ENCODE measurements at regions not wholly inside any gene's neighbourhood (a gene's known extent, or its start where the extent isn't known, plus 50 kb on each side); places are given as distances from the start of the nearest gene placed in this dataset.
A peak's percentile ranks its signal among the peaks of the same experiment; 100 is the strongest.

- TF ChIP-seq, protein P1, sequence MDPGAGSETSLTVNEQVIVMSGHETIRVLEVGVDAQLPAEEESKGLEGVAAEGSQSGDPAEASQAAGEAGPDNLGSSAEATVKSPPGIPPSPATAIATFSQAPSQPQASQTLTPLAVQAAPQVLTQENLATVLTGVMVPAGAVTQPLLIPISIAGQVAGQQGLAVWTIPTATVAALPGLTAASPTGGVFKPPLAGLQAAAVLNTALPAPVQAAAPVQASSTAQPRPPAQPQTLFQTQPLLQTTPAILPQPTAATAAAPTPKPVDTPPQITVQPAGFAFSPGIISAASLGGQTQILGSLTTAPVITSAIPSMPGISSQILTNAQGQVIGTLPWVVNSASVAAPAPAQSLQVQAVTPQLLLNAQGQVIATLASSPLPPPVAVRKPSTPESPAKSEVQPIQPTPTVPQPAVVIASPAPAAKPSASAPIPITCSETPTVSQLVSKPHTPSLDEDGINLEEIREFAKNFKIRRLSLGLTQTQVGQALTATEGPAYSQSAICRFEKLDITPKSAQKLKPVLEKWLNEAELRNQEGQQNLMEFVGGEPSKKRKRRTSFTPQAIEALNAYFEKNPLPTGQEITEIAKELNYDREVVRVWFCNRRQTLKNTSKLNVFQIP (CRISPR knock-in tag; IDR thresholded peaks at IDR 0.05; ENCODE audit: borderline replicate concordance, low read depth), result no peak
- TF ChIP-seq TCF4 (CRISPR knock-in tag; IDR thresholded peaks at IDR 0.05; ENCODE audit: borderline replicate concordance) (no peak), CSDC2 (CRISPR knock-in tag; IDR thresholded peaks at IDR 0.05) (no peak)
- TF ChIP-seq, protein P2, sequence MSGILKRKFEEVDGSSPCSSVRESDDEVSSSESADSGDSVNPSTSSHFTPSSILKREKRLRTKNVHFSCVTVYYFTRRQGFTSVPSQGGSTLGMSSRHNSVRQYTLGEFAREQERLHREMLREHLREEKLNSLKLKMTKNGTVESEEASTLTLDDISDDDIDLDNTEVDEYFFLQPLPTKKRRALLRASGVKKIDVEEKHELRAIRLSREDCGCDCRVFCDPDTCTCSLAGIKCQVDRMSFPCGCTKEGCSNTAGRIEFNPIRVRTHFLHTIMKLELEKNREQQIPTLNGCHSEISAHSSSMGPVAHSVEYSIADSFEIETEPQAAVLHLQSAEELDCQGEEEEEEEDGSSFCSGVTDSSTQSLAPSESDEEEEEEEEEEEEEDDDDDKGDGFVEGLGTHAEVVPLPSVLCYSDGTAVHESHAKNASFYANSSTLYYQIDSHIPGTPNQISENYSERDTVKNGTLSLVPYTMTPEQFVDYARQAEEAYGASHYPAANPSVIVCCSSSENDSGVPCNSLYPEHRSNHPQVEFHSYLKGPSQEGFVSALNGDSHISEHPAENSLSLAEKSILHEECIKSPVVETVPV (CRISPR knock-in tag; IDR thresholded peaks at IDR 0.05), result no peak
These were observed 140.4 kb upstream of the VRK2 start for GRCh38 chr2:57906152-57906732.

GRCh38 chr2:57907411-57907810, 139.2 kb upstream of the VRK2 start:
- ATAC-seq, result no peak
- TF ChIP-seq PPARA (CRISPR knock-in tag; IDR thresholded peaks at IDR 0.05; ENCODE audit: borderline replicate concordance) (no peak), GLIS3 (CRISPR knock-in tag; IDR thresholded peaks at IDR 0.05) (no peak), SNAI2 (CRISPR knock-in tag; IDR thresholded peaks at IDR 0.05) (no peak), ZNF8 (CRISPR knock-in tag; IDR thresholded peaks at IDR 0.05) (no peak), ARNTL (CRISPR knock-in tag; IDR thresholded peaks at IDR 0.05; ENCODE audit: borderline replicate concordance, low read depth) (no peak), TSHZ2 (CRISPR knock-in tag; IDR thresholded peaks at IDR 0.05) (no peak)

More at GRCh38 chr2:57906152-57906732, 140.4 kb upstream of the VRK2 start:
- peak; percentile 100 for ATAC-seq

DNA sequence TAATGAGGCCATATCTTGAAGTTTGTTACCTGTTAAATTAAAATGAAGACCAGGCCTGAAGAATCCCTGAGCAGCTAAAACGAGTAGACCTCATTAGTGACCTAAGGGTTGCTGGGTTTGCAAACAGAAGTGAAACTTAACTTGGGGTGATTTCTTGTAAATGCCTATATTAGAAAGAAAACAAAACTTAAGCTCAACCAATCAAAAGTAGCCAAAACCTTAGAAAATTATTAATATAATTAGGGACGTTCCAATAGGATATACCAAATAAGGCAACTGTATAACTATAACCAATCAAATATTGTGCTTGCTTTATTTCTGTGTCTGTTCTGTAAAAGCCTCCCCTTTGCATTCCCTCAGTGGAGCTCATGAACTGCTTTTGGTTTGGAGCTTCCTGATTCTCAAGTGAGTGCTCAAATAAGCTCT, 137.9 kb upstream of the VRK2 start:
- no peak for ATAC-seq

DNA sequence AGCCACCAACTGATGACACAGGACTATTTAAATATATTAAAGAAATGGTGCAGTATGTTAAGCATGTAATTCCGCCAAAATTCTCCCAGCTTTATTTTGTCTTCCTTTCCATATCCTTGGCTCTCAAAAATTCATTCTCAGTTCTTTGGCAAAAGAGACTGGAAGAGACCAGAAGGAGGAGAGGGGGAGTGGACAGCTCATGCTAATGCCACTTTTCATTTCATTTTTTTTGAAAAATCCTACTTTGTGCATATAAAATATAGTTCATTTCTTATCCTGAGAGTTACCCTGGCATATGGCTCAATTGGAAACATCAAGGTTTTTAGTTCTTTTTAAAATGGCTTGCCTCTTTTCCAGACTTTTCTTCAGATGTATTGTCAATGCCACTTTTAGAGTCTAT, 128.5 kb upstream of the VRK2 start:
- ATAC-seq, result no peak
- no peak for TF ChIP-seq PPARA (CRISPR knock-in tag; IDR thresholded peaks at IDR 0.05; ENCODE audit: borderline replicate concordance)
- TF ChIP-seq ZC3H10 (CRISPR knock-in tag; IDR thresholded peaks at IDR 0.05), result no peak
- TF ChIP-seq, protein P1 (CRISPR knock-in tag; IDR thresholded peaks at IDR 0.05; ENCODE audit: borderline replicate concordance, low read depth), result no peak
- no peak for TF ChIP-seq ZFP3 (CRISPR knock-in tag; IDR thresholded peaks at IDR 0.05)
- no peak for TF ChIP-seq OSR1 (CRISPR knock-in tag; IDR thresholded peaks at IDR 0.05)
- no peak for TF ChIP-seq ZNF565 (CRISPR knock-in tag; conservative IDR thresholded peaks at IDR 0.05; ENCODE audit: low read depth)
- no peak for TF ChIP-seq TSHZ2 (CRISPR knock-in tag; IDR thresholded peaks at IDR 0.05)
- no peak for TF ChIP-seq GLIS3 (CRISPR knock-in tag; IDR thresholded peaks at IDR 0.05)
- TF ChIP-seq, protein P3, sequence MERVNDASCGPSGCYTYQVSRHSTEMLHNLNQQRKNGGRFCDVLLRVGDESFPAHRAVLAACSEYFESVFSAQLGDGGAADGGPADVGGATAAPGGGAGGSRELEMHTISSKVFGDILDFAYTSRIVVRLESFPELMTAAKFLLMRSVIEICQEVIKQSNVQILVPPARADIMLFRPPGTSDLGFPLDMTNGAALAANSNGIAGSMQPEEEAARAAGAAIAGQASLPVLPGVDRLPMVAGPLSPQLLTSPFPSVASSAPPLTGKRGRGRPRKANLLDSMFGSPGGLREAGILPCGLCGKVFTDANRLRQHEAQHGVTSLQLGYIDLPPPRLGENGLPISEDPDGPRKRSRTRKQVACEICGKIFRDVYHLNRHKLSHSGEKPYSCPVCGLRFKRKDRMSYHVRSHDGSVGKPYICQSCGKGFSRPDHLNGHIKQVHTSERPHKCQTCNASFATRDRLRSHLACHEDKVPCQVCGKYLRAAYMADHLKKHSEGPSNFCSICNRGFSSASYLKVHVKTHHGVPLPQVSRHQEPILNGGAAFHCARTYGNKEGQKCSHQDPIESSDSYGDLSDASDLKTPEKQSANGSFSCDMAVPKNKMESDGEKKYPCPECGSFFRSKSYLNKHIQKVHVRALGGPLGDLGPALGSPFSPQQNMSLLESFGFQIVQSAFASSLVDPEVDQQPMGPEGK (CRISPR knock-in tag; IDR thresholded peaks at IDR 0.05; ENCODE audit: borderline replicate concordance), result no peak
- TF ChIP-seq CSDC2 (CRISPR knock-in tag; IDR thresholded peaks at IDR 0.05), result no peak
- no peak for TF ChIP-seq BACH2 (CRISPR knock-in tag; IDR thresholded peaks at IDR 0.05; ENCODE audit: borderline replicate concordance)

More for the DNA sequence above, 137.9 kb upstream of the VRK2 start:
- TF ChIP-seq ISL1 (CRISPR knock-in tag; IDR thresholded peaks at IDR 0.05) (no peak), SNAI2 (CRISPR knock-in tag; IDR thresholded peaks at IDR 0.05) (no peak), CSDC2 (CRISPR knock-in tag; IDR thresholded peaks at IDR 0.05) (no peak), GLIS3 (CRISPR knock-in tag; IDR thresholded peaks at IDR 0.05) (no peak), ARNTL (CRISPR knock-in tag; IDR thresholded peaks at IDR 0.05; ENCODE audit: borderline replicate concordance, low read depth) (no peak), TOX (CRISPR knock-in tag; IDR thresholded peaks at IDR 0.05; ENCODE audit: borderline replicate concordance) (no peak), ZFP30 (CRISPR knock-in tag; IDR thresholded peaks at IDR 0.05) (no peak), OSR1 (CRISPR knock-in tag; IDR thresholded peaks at IDR 0.05) (no peak), ZNF70 (CRISPR knock-in tag; IDR thresholded peaks at IDR 0.05) (no peak), RARB (CRISPR knock-in tag; IDR thresholded peaks at IDR 0.05) (no peak), CREB5 (CRISPR knock-in tag; IDR thresholded peaks at IDR 0.05; ENCODE audit: low read depth) (no peak), BACH2 (CRISPR knock-in tag; IDR thresholded peaks at IDR 0.05; ENCODE audit: borderline replicate concordance) (no peak), ZFP3 (CRISPR knock-in tag; IDR thresholded peaks at IDR 0.05) (no peak), ZNF565 (CRISPR knock-in tag; conservative IDR thresholded peaks at IDR 0.05; ENCODE audit: low read depth) (no peak)

Measured in SK-N-SH treated with all-trans-retinoic acid at 6 μM for 48 hours (cell line).